ENCODE measurements at regions not wholly inside any gene's neighbourhood (a gene's known extent, or its start where the extent isn't known, plus 50 kb on each side); places are given as distances from the start of the nearest gene placed in this dataset.

GRCh38 chr4:130309221-130309620 is 1213.3 kb downstream of the C4orf33 start (continued):
- no peak for TF ChIP-seq CEBPZ (IDR thresholded peaks at IDR 0.05; ENCODE audit: low read depth, low read length)
- TF ChIP-seq EZH2 (IDR thresholded peaks at IDR 0.05; ENCODE audit: borderline replicate concordance, control insufficient read depth, low read depth, low read length): no peak
- TF ChIP-seq IRF5 (IDR thresholded peaks at IDR 0.05; ENCODE audit: borderline replicate concordance): no peak
- TF ChIP-seq BCLAF1 (IDR thresholded peaks at IDR 0.05): no peak
- no peak for TF ChIP-seq IKZF2 (IDR thresholded peaks at IDR 0.05)
- TF ChIP-seq SKIL (IDR thresholded peaks at IDR 0.05; ENCODE audit: low read depth, poor library complexity, severe bottlenecking): no peak
- no peak for TF ChIP-seq RUNX3 (IDR thresholded peaks at IDR 0.05; ENCODE audit: low read length)
- TF ChIP-seq MTA3 (IDR thresholded peaks at IDR 0.05; ENCODE audit: borderline replicate concordance, low read length): no peak
- no peak for TF ChIP-seq ATF7 (IDR thresholded peaks at IDR 0.05; ENCODE audit: low read depth)
- TF ChIP-seq SMC3 (IDR thresholded peaks at IDR 0.05; ENCODE audit: borderline replicate concordance, low read length): no peak

Data from GM12878 (cell line).